GM23248 (cell line): ENCODE measurements at regions not wholly inside any gene's neighbourhood (a gene's known extent, or its start where the extent isn't known, plus 50 kb on each side); places are given as distances from the start of the nearest gene placed in this dataset.

Experiments
- EZH2 ChIP-seq: fragments of 200-600 bp; sonication (generic); IDR thresholded peaks from 2 replicates; pipeline ENCODE4 v1.6.1; 2018; ENCODE audit warnings: antibody characterized with exemption, mild to moderate bottlenecking; ENCODE audit not compliant: insufficient read depth, poor library complexity, severe bottlenecking
- EZH2phosphoT487 ChIP-seq: fragments of 200-600 bp; sonication (generic); IDR thresholded peaks from 2 replicates; pipeline ENCODE4 v1.6.1; 2018; ENCODE audit warnings: antibody characterized with exemption, moderate library complexity, mild to moderate bottlenecking, low read depth; ENCODE audit not compliant: insufficient read depth

DNA sequence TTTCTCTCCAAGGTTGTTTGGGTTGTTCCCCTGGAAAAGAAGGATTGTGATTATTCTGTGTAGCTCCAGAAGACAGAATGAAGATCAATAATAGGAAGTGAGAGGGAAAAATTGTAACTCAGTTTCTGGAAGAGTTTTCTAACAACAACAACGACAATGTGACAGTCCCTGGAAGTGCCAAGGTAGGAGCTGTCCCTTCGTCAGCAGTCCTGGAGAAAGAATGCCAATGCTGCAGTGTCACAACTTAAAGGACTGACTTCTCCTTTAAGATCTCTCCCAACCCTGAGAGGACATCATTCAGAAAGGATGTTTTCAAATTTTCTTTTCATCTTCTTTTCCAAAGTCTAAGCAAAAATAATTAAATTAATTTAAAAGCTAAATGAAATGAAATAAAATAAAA lies 136.4 kb upstream of the GAP43 start:
- TF ChIP-seq EZH2phosphoT487 (no peak), EZH2 (no peak)
